ENCODE measurements at regions not wholly inside any gene's neighbourhood (a gene's known extent, or its start where the extent isn't known, plus 50 kb on each side); places are given as distances from the start of the nearest gene placed in this dataset.
"Not testable (repeated sequence)": the region's sequence is repeated elsewhere in the genome, so short reads cannot be mapped to it uniquely, and the experiment has no call there.

- Mint-ChIP-seq H3K4me1 (no peaks in the 10 kb centered on the region), H3K27ac (no peak overlapping the region), H3K36me3 (ENCODE audit: low read depth) (no peaks in the 10 kb centered on the region), H3K27me3 (peaks cover 4% of the 10 kb centered on the region), H3K9me3 (no peaks in the 10 kb centered on the region), H3K4me3 (no peak overlapping the region)
- ATAC-seq (replicated peaks): no peak
Measured at GRCh38 chr3:18223974-18224373, 201.2 kb downstream of the SATB1 start.

GRCh38 chr3:18223571-18223970 is 201.6 kb downstream of the SATB1 start:
- H3K4me1 Mint-ChIP-seq: no peaks in the 10 kb centered on the region
- ATAC-seq (replicated peaks): no peak
- H3K36me3 Mint-ChIP-seq (ENCODE audit: low read depth): no peaks in the 10 kb centered on the region
- H3K27me3 Mint-ChIP-seq: peaks cover 4% of the 10 kb centered on the region
- H3K27ac Mint-ChIP-seq: no peak overlapping the region
- no peaks in the 10 kb centered on the region for H3K9me3 Mint-ChIP-seq
- H3K4me3 Mint-ChIP-seq: no peak overlapping the region

GRCh38 chr3:18222686-18223085 is 202.5 kb downstream of the SATB1 start:
- ATAC-seq (replicated peaks): no peak
- no peaks in the 10 kb centered on the region for H3K4me1 Mint-ChIP-seq
- H3K4me3 Mint-ChIP-seq: no peak overlapping the region
- no peaks in the 10 kb centered on the region for H3K36me3 Mint-ChIP-seq (ENCODE audit: low read depth)
- peaks cover 4% of the 10 kb centered on the region for H3K27me3 Mint-ChIP-seq
- no peaks in the 10 kb centered on the region for H3K9me3 Mint-ChIP-seq
- no peak overlapping the region for H3K27ac Mint-ChIP-seq

- H3K27me3 Mint-ChIP-seq: no peaks in the 10 kb centered on the region
- ATAC-seq (replicated peaks): no peak
Measured at GRCh38 chr3:18217507-18218174, 207.5 kb downstream of the SATB1 start.

GRCh38 chr3:18216996-18217395 is 208.1 kb downstream of the SATB1 start:
- H3K36me3 Mint-ChIP-seq (ENCODE audit: low read depth): no peaks in the 10 kb centered on the region
- H3K27ac Mint-ChIP-seq: no peak overlapping the region
- ATAC-seq (replicated peaks): no peak
- H3K27me3 Mint-ChIP-seq: no peaks in the 10 kb centered on the region
- no peaks in the 10 kb centered on the region for H3K9me3 Mint-ChIP-seq
- H3K4me1 Mint-ChIP-seq: no peaks in the 10 kb centered on the region
- H3K4me3 Mint-ChIP-seq: no peak overlapping the region

More at GRCh38 chr3:18217507-18218174, 207.5 kb downstream of the SATB1 start:
- Mint-ChIP-seq H3K9me3 (no peaks in the 10 kb centered on the region), H3K4me1 (no peaks in the 10 kb centered on the region), H3K36me3 (ENCODE audit: low read depth) (no peaks in the 10 kb centered on the region), H3K4me3 (no peak overlapping the region), H3K27ac (no peak overlapping the region)

DNA sequence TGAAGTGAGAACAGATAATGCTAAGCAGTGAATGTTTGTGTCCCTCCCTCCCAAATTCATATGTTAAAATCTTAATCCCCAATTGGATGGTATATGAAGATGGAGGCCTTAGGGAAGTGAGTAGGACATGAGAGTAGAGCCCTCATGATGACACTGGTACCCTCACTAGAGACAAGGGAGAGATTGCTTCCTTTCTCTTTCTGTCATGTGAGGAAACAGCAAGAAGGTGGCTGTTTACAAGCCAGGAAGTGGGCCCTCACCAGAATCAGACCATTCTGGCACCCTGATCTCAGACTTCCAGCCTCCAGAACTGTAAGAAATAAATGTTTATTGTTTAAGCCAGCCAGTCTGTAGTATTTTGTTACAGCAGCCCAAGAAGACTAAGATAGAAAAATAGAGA is 209.5 kb downstream of the SATB1 start:
- no peak overlapping the region for H3K4me3 Mint-ChIP-seq
- no peak overlapping the region for H3K27ac Mint-ChIP-seq
- H3K9me3 Mint-ChIP-seq: no peaks in the 10 kb centered on the region
- H3K4me1 Mint-ChIP-seq: no peaks in the 10 kb centered on the region
- H3K36me3 Mint-ChIP-seq (ENCODE audit: low read depth): no peaks in the 10 kb centered on the region
- peaks cover 3% of the 10 kb centered on the region for H3K27me3 Mint-ChIP-seq
- ATAC-seq (replicated peaks): no peak

DNA sequence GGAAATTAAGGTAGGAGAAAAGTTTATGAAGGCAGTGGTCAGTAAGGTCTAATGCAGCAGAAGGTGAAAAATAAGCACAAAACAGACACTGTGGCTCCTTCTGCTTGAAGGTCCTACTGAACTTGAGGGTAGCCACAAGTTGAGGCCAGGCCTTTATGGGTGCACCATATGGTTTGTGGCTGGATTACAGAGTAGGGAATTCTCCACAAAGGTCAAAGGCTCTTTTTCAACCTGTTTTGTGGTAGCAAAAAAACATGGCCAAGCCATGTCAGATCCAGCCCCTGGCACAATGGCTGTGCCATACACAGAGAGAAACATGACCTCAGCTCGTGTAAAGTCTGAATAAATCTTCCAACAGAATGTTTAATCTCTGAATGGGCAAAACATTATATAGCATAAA is 214.0 kb downstream of the SATB1 start:
- Mint-ChIP-seq H3K4me1 (no peaks in the 10 kb centered on the region), H3K36me3 (ENCODE audit: low read depth) (no peaks in the 10 kb centered on the region), H3K9me3 (no peaks in the 10 kb centered on the region), H3K27ac (no peak overlapping the region), H3K4me3 (no peak overlapping the region), H3K27me3 (peaks cover 12% of the 10 kb centered on the region)
- ATAC-seq (replicated peaks): no peak

- Mint-ChIP-seq H3K27me3 (peaks cover 19% of the 10 kb centered on the region), H3K4me1 (no peaks in the 10 kb centered on the region), H3K9me3 (no peaks in the 10 kb centered on the region), H3K27ac (no peak overlapping the region), H3K36me3 (ENCODE audit: low read depth) (no peaks in the 10 kb centered on the region), H3K4me3 (no peak overlapping the region)
- ATAC-seq (replicated peaks): no peak
Measured at GRCh38 chr3:18208856-18209255, 216.3 kb downstream of the SATB1 start.

DNA sequence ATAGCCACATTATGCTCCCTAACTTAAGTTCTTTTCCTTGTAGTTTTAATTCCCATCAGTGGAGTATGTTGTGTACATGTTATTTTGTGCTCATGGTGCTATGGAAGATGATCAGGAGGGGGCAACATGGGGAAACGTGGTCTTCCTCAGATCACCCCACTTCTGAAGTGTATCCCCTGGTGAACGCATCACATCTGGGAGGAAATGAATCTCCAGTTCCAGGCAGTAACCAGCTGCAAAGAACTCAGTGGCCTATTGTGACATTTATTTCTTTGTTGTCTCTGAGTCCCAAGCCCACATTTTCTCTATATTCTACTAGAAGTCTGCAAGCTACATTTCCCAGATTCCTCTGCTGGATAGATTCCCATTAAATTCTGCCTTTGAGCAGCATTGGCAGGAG is 217.0 kb downstream of the SATB1 start:
- Mint-ChIP-seq H3K4me3 (no peak overlapping the region), H3K27me3 (peaks cover 19% of the 10 kb centered on the region), H3K4me1 (no peaks in the 10 kb centered on the region), H3K27ac (no peak overlapping the region), H3K9me3 (no peaks in the 10 kb centered on the region), H3K36me3 (ENCODE audit: low read depth) (no peaks in the 10 kb centered on the region)
- ATAC-seq (replicated peaks): no peak

DNA sequence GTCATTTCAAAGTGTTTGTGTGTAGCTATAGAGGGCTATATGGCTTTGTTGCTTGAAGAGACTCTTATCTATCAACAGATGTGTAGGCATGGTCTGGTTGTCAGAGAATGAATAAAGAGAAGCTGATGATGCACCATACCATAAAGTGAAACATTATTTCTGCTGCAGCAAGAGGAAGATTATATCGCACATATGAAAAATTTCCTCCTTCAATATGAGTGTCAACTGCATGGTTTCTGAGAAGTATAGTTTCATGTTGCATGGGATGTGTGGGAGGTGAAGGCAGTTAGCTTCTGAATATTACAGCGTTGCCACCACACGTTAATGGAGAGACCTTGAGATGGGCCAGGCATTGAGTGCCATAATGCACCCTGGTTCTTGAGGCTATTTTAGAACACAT is 217.9 kb downstream of the SATB1 start:
- H3K36me3 Mint-ChIP-seq (ENCODE audit: low read depth): no peaks in the 10 kb centered on the region
- ATAC-seq (replicated peaks): peak; percentile 86
- H3K4me3 Mint-ChIP-seq: no peak overlapping the region
- no peaks in the 10 kb centered on the region for H3K4me1 Mint-ChIP-seq
- no peaks in the 10 kb centered on the region for H3K9me3 Mint-ChIP-seq
- H3K27ac Mint-ChIP-seq: no peak overlapping the region
- peaks cover 19% of the 10 kb centered on the region for H3K27me3 Mint-ChIP-seq

DNA sequence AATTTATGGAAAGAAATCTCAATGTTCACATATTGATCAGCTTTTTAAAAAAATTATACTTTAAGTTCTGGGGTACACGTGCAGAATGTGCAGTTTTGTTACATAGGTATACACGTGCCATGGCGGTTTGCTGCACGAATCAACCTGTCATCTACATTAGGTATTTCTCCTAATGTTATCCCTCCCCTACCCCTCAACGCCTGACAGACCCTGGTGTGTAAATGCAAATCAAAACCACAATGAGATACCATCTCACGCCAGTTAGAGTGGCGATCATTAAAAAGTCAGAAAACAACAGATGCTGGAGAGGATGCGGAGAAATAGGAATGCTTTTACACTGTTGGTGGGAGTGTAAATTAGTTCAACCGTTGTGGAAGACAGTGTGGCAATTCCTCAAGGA is 219.4 kb downstream of the SATB1 start:
- H3K4me1 Mint-ChIP-seq; H3K27ac Mint-ChIP-seq; ATAC-seq (replicated peaks); H3K36me3 Mint-ChIP-seq (ENCODE audit: low read depth); H3K4me3 Mint-ChIP-seq; H3K9me3 Mint-ChIP-seq: not testable (repeated sequence)
- peaks cover 17% of the 10 kb centered on the region for H3K27me3 Mint-ChIP-seq

DNA sequence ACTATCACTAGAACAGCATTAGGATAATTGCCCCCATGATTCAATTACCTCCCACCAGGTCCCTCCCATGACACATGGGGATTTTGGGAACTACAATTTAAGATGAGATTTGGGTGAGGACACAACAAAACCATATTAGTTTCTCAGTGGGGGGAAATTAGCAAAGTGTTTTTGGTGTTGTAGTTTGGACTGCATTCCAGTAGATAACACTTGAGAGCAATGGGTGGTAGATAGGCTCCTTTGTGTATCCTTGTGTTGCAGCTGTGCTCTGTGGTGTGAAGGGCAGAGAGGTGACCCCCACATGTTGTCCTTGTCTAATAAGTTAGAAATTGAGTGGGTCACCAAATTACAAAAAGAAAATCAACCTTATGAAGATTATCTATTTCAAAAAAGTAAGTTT is 223.8 kb downstream of the SATB1 start:
- no peaks in the 10 kb centered on the region for H3K36me3 Mint-ChIP-seq (ENCODE audit: low read depth)
- peaks cover 33% of the 10 kb centered on the region for H3K27me3 Mint-ChIP-seq
- H3K4me1 Mint-ChIP-seq: no peaks in the 10 kb centered on the region
- H3K9me3 Mint-ChIP-seq: no peaks in the 10 kb centered on the region
- H3K27ac Mint-ChIP-seq: no peak overlapping the region
- H3K4me3 Mint-ChIP-seq: no peak overlapping the region
- no peak for ATAC-seq (replicated peaks)

DNA sequence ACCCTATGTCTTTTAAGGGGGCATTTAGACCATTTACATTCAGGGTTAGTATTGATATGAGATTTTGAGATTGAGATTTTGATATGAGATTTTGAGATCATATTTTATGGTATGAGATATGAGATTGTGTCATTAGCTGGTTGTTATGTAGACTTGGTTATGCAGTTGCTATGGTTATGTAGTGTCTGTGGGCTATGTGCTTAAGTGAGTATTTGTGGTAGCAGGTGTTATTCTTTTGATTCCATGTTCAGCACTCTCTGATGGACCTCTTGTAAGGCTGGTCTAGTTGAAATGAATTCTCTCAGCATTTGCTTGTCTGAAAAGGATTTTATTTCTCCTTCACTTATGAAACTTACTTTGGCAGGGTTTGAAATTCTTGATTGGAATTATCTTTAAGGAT is 225.4 kb downstream of the SATB1 start:
- Mint-ChIP-seq H3K4me1 (no peaks in the 10 kb centered on the region), H3K27me3 (peaks cover 30% of the 10 kb centered on the region), H3K4me3 (no peak overlapping the region), H3K27ac (no peak overlapping the region), H3K36me3 (ENCODE audit: low read depth) (no peaks in the 10 kb centered on the region), H3K9me3 (no peaks in the 10 kb centered on the region)
- ATAC-seq (replicated peaks): no peak

GRCh38 chr3:18195836-18196235 is 229.3 kb downstream of the SATB1 start:
- Mint-ChIP-seq H3K4me1 (no peaks in the 10 kb centered on the region), H3K27ac (no peak overlapping the region), H3K36me3 (ENCODE audit: low read depth) (no peaks in the 10 kb centered on the region), H3K27me3 (peaks cover 28% of the 10 kb centered on the region), H3K9me3 (no peaks in the 10 kb centered on the region), H3K4me3 (no peak overlapping the region)
- ATAC-seq (replicated peaks): no peak

DNA sequence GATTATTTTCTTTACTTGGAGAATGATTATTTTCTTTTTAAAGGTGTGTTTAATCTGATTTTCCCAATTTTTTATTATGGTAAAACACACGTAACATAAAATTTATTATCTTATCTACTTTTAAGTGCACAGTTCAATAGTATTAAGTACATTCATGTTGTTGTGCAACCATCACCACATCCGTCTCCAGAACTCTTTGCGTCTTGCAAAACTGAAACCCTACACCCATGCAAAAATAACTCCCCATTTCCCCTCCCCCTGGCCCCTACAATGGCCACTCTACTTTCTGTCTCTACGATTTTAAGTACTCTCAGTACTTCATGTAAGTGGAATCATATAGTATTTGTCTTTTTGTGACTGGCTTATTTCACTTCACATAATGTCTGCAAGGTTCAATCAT is 230.7 kb downstream of the SATB1 start:
- ATAC-seq (replicated peaks): no peak
- peaks cover 29% of the 10 kb centered on the region for H3K27me3 Mint-ChIP-seq
- no peak overlapping the region for H3K27ac Mint-ChIP-seq
- H3K4me3 Mint-ChIP-seq: no peak overlapping the region
- no peaks in the 10 kb centered on the region for H3K9me3 Mint-ChIP-seq
- H3K4me1 Mint-ChIP-seq: no peaks in the 10 kb centered on the region
- H3K36me3 Mint-ChIP-seq (ENCODE audit: low read depth): no peaks in the 10 kb centered on the region

DNA sequence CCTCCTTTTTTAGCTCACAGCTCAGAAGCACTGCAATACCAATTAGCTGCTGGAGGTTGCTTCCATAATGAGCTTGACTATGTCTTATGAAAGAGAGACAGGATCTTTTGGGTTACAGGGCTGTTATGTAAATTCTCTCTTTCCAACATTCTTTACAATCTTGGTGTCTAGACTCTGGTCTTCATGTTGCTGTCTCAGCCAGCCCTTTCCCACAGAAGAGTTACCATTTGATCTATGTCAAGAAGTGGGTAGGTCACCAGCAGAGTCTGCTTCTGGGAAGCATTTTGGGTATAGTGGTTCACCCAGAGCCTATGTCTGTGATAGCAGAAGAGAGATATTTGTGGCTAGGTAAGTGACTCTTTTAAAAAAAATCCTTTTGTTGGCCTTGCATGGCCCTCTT is 234.5 kb downstream of the SATB1 start:
- no peaks in the 10 kb centered on the region for H3K36me3 Mint-ChIP-seq (ENCODE audit: low read depth)
- H3K4me3 Mint-ChIP-seq: no peak overlapping the region
- H3K4me1 Mint-ChIP-seq: no peaks in the 10 kb centered on the region
- H3K9me3 Mint-ChIP-seq: no peaks in the 10 kb centered on the region
- ATAC-seq (replicated peaks): no peak
- peaks cover 18% of the 10 kb centered on the region for H3K27me3 Mint-ChIP-seq
- H3K27ac Mint-ChIP-seq: no peak overlapping the region

Data from activated T-helper 17 cell treated with anti-CD3 and anti-CD28 coated beads, Interleukin-2, amount 50 U/mL, for 72 hours (primary cell).